Transverse colon (tissue), 3 donors: ENCODE measurements at regions not wholly inside any gene's neighbourhood (a gene's known extent, or its start where the extent isn't known, plus 50 kb on each side); places are given as distances from the start of the nearest gene placed in this dataset.

ENCODE experiments used
- CTCF ChIP-seq, 5 experiments: fragments of 200-600 bp in 3 of 5; fragments of 450-650 bp in 2 of 5; sonication (generic) in 3 of 5; IDR thresholded peaks; 1 replicate in 2 of 5; 2 replicates in 3 of 5; pipeline ENCODE4 v1.5.1; 2016 to 2017; ENCODE audit warnings: antibody characterized with exemption in 5 of 5, inconsistent platforms in 3 of 5, mild to moderate bottlenecking in 2 of 5, moderate library complexity in 1 of 5
- EP300 ChIP-seq: sonication (generic); formaldehyde crosslinking; IDR thresholded peaks from one replicate; pipeline ENCODE4 v1.6.1; 2017; ENCODE audit warnings: antibody characterized with exemption, low read depth

GRCh38 chr6:50936277-50936681, 117.6 kb downstream of the TFAP2B start:
- TF ChIP-seq CTCF (IDR thresholded peaks at IDR 0.05): no peak
- TF ChIP-seq EP300: no peak
